Esophagus muscularis mucosa (tissue), 4 donors: ENCODE measurements at regions not wholly inside any gene's neighbourhood (a gene's known extent, or its start where the extent isn't known, plus 50 kb on each side); places are given as distances from the start of the nearest gene placed in this dataset.

Experiments used
- DNase-seq: peaks from one replicate; pipeline ENCODE4 v3.0.0-alpha.2; 2017; ENCODE audit errors: extremely low spot score
- H3K27ac ChIP-seq, 4 donors: fragments of 200-600 bp; sonication (generic); replicated peaks in 1 of 4; 1 replicate in 3 of 4; 2 replicates in 1 of 4; pipeline ENCODE4 v1.5.1; 2016 to 2019; ENCODE audit warnings: mild to moderate bottlenecking in 1 of 4
- H3K27me3 ChIP-seq, 4 donors: fragments of 200-600 bp; sonication (generic); one replicate each; pipeline versions ENCODE4 v1.5.1 to v1.6.0; 2016 to 2019
- H3K36me3 ChIP-seq, 4 donors: fragments of 200-600 bp; sonication (generic); one replicate each; pipeline ENCODE4 v1.5.1; 2016 to 2019
- H3K4me1 ChIP-seq, 4 donors: fragments of 200-600 bp; sonication (generic); one replicate each; pipeline ENCODE4 v1.5.1; 2016 to 2019
- H3K4me3 ChIP-seq, 4 donors: fragments of 200-600 bp; sonication (generic); 1 replicate in 2 of 4; 2 replicates in 2 of 4; pipeline ENCODE4 v1.5.1; 2016 to 2019; ENCODE audit warnings: mild to moderate bottlenecking in 4 of 4, moderate library complexity in 1 of 4
- H3K9me3 ChIP-seq, 4 donors: fragments of 200-600 bp; sonication (generic); 1 replicate in 3 of 4; 2 replicates in 1 of 4; pipeline ENCODE4 v1.5.1; 2016 to 2019
- CTCF ChIP-seq, 3 experiments: fragments of 200-600 bp in 2 of 3; fragments of 450-650 bp in 1 of 3; sonication (generic) in 2 of 3; IDR thresholded peaks; one replicate each; pipeline ENCODE4 v1.5.1; 2017 to 2019; ENCODE audit warnings: antibody characterized with exemption in 3 of 3, mild to moderate bottlenecking in 2 of 3, moderate library complexity in 1 of 3
- EP300 ChIP-seq: sonication (generic); formaldehyde crosslinking; IDR thresholded peaks from one replicate; pipeline ENCODE4 v1.6.1; 2017; ENCODE audit warnings: antibody characterized with exemption
- POLR2A ChIP-seq: fragments of 450-650 bp; IDR thresholded peaks from one replicate; pipeline ENCODE4 v1.6.1; 2017; ENCODE audit warnings: antibody characterized with exemption, moderate library complexity, mild to moderate bottlenecking, low read depth
- POLR2AphosphoS5 ChIP-seq, 2 donors: sonication (generic); formaldehyde crosslinking; IDR thresholded peaks; one replicate each; pipeline ENCODE4 v1.6.1; 2017; ENCODE audit warnings: antibody characterized with exemption in 2 of 2
- WGBS: methylation state at CpG from one replicate; pipeline ENCODE4 v1.1.5; 2018; 5-methylcytosine and 5-hydroxymethylcytosine counted together
- intact Hi-C: fragments of 100-400 bp; cut with DNase I; formaldehyde crosslinking; loops from one replicate; pipeline ENCODE4 v1.15.1; 2023

- H3K4me1 ChIP-seq = no peaks in the 10 kb centered on the region
- no peak for TF ChIP-seq CTCF (IDR thresholded peaks at IDR 0.05)
- no peak for TF ChIP-seq EP300
- no peak for TF ChIP-seq POLR2A
- no peak for TF ChIP-seq POLR2AphosphoS5 (IDR thresholded peaks at IDR 0.05)
- DNase-seq = no peak
- peaks cover 0 to 17% (median 7%) of the 10 kb centered on the region in 4 donors for H3K9me3 ChIP-seq
- intact Hi-C loops = no loop called here
- H3K4me3 ChIP-seq = no peak overlapping the region
- H3K36me3 ChIP-seq = no peaks in the 10 kb centered on the region
- WGBS = 61% methylated on average over 3 of the region's 3 CpGs
- H3K27ac ChIP-seq = no peak overlapping the region
- no peaks in the 10 kb centered on the region for H3K27me3 ChIP-seq
Measured at GRCh38 chr6:139951172-139951571, 576.7 kb upstream of the CITED2 start.

GRCh38 chr6:139944976-139945375 lies 570.5 kb upstream of the CITED2 start:
- Histone ChIP-seq H3K9me3 (peaks cover 0 to 7% (median 0%) of the 10 kb centered on the region in 4 donors), H3K36me3 (no peaks in the 10 kb centered on the region), H3K4me3 (no peak overlapping the region), H3K27me3 (no peaks in the 10 kb centered on the region), H3K4me1 (peaks cover 0 to 12% (median 9%) of the 10 kb centered on the region in 4 donors), H3K27ac (no peak overlapping the region)
- intact Hi-C loops = no loop called here
- no peak for DNase-seq
- no peak for TF ChIP-seq CTCF (IDR thresholded peaks at IDR 0.05)
- no peak for TF ChIP-seq POLR2A
- no peak for TF ChIP-seq POLR2AphosphoS5 (IDR thresholded peaks at IDR 0.05)
- TF ChIP-seq EP300 = no peak
- WGBS = 83% methylated on average over 2 of the region's 2 CpGs

GRCh38 chr6:139944131-139944530 lies 569.7 kb upstream of the CITED2 start:
- Histone ChIP-seq H3K4me3 (no peak overlapping the region), H3K27ac (no peak overlapping the region), H3K4me1 (peaks cover 0 to 12% (median 9%) of the 10 kb centered on the region in 4 donors), H3K36me3 (no peaks in the 10 kb centered on the region), H3K27me3 (no peaks in the 10 kb centered on the region), H3K9me3 (no peaks in the 10 kb centered on the region)
- DNase-seq = no peak
- WGBS = 69% methylated on average over 3 of the region's 3 CpGs
- intact Hi-C loops = no loop called here
- TF ChIP-seq POLR2A (no peak), POLR2AphosphoS5 (IDR thresholded peaks at IDR 0.05) (no peak), EP300 (no peak), CTCF (IDR thresholded peaks at IDR 0.05) (no peak)

GRCh38 chr6:139943391-139943790 lies 568.9 kb upstream of the CITED2 start:
- no peak overlapping the region for H3K27ac ChIP-seq
- H3K4me1 ChIP-seq = peaks cover 0 to 12% (median 9%) of the 10 kb centered on the region in 4 donors
- DNase-seq = no peak
- no peaks in the 10 kb centered on the region for H3K36me3 ChIP-seq
- intact Hi-C loops = no loop called here
- H3K4me3 ChIP-seq = no peak overlapping the region
- no peaks in the 10 kb centered on the region for H3K27me3 ChIP-seq
- TF ChIP-seq EP300 (no peak), POLR2A (no peak), CTCF (IDR thresholded peaks at IDR 0.05) (no peak), POLR2AphosphoS5 (IDR thresholded peaks at IDR 0.05) (no peak)
- no peaks in the 10 kb centered on the region for H3K9me3 ChIP-seq

GRCh38 chr6:139942331-139942730 lies 567.9 kb upstream of the CITED2 start:
- peaks cover 0 to 12% (median 9%) of the 10 kb centered on the region in 4 donors for H3K4me1 ChIP-seq
- no peaks in the 10 kb centered on the region for H3K27me3 ChIP-seq
- DNase-seq = no peak
- intact Hi-C loops = no loop called here
- WGBS = 68% methylated on average over 5 of the region's 5 CpGs
- TF ChIP-seq CTCF (IDR thresholded peaks at IDR 0.05) (no peak), EP300 (no peak), POLR2AphosphoS5 (IDR thresholded peaks at IDR 0.05) (no peak), POLR2A (no peak)
- no peaks in the 10 kb centered on the region for H3K9me3 ChIP-seq
- no peak overlapping the region for H3K4me3 ChIP-seq
- no peak overlapping the region for H3K27ac ChIP-seq
- no peaks in the 10 kb centered on the region for H3K36me3 ChIP-seq
